ENCODE measurements at regions not wholly inside any gene's neighbourhood (a gene's known extent, or its start where the extent isn't known, plus 50 kb on each side); places are given as distances from the start of the nearest gene placed in this dataset.

DNA sequence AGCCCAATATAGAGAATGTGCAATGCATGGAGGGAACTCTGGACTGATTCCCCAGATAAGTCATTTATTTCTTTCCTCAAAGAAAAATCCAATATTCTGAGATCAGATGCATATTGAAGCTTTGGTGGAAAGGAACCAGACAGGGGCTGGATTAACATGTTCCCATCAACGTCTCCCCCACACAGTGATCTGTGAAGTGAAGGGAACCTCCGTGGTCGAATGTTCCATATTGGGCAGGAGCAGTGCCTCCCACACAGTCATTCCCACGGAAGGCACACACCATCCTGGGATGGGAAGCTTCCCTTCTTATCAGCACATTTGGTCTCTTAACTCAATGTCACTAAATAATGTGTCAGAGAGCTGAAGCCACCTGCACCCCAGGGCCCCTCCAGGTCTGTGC is 247.1 kb downstream of the BCL11B start:
- no peak overlapping the region for H3K9ac ChIP-seq (ENCODE audit: insufficient read length, low read depth)
- no peak overlapping the region for H3K4me3 ChIP-seq (ENCODE audit: insufficient read length, low read depth)
- no peaks in the 10 kb centered on the region for H3K27me3 ChIP-seq (ENCODE audit: insufficient read depth, insufficient read length)
- no peaks in the 10 kb centered on the region for H3K9me3 ChIP-seq (ENCODE audit: insufficient read depth, low read length)
- no peaks in the 10 kb centered on the region for H3K36me3 ChIP-seq (ENCODE audit: insufficient read depth, insufficient read length, low read length)
- H3K4me1 ChIP-seq (ENCODE audit: insufficient read depth, insufficient read length): no peaks in the 10 kb centered on the region
- no peak for DNase-seq (ENCODE audit: low read depth, low spot score)
- TF ChIP-seq ZNF274 (IDR thresholded peaks at IDR 0.05; ENCODE audit: low read depth, low read length) (no peak), SUZ12 (IDR thresholded peaks at IDR 0.05; ENCODE audit: extremely low read depth, insufficient read depth, insufficient read length) (no peak), YY1 (IDR thresholded peaks at IDR 0.05; ENCODE audit: insufficient read depth, insufficient read length) (no peak)

DNA sequence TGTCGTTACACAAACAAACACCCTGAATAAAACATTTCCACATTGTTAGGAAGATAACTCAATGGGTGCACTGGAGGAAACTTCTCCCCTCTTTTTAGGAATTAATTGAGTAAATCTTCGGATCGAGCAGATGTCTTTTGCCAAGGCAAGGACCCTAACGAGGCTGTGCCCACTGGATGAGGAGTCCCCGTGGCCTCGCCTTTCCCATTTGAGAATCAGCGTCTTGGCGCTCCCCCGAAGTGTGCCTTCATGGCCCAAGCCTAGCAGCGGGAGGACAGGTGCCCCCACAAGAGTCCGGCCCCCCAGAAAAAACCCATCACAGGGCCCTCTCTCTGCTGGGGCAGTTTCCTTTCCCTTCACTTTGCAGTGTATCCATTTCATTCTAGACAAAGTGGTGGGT is 246.6 kb downstream of the BCL11B start:
- Histone ChIP-seq H3K27me3 (ENCODE audit: insufficient read depth, insufficient read length) (no peaks in the 10 kb centered on the region), H3K9me3 (ENCODE audit: insufficient read depth, low read length) (no peaks in the 10 kb centered on the region), H3K4me3 (ENCODE audit: insufficient read length, low read depth) (no peak overlapping the region), H3K4me1 (ENCODE audit: insufficient read depth, insufficient read length) (peaks cover 2% of the 10 kb centered on the region), H3K36me3 (ENCODE audit: insufficient read depth, insufficient read length, low read length) (no peaks in the 10 kb centered on the region), H3K9ac (ENCODE audit: insufficient read length, low read depth) (no peak overlapping the region)
- DNase-seq (ENCODE audit: low read depth, low spot score): no peak
- no peak for TF ChIP-seq ZNF274 (IDR thresholded peaks at IDR 0.05; ENCODE audit: low read depth, low read length)
- TF ChIP-seq YY1 (IDR thresholded peaks at IDR 0.05; ENCODE audit: insufficient read depth, insufficient read length): no peak

DNA sequence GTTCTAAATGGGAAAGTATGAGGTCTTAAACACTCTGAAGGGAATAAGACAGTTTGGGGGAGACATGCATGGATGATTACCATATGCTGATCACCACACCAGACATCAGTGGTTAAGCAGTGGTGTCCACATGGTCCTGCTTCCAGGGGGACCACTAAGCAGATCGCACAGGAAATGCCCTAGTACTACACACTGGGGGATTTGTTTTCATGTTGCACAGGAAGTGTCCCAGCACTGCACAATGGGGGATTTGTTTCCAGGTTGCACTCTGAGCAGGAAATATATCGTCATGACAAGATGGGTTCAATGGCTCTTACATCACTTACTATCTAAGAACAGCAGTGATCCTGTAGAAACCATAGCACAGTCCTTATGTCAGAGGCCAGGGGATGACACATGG is 245.5 kb downstream of the BCL11B start:
- H3K36me3 ChIP-seq (ENCODE audit: insufficient read depth, insufficient read length, low read length): no peaks in the 10 kb centered on the region
- H3K9ac ChIP-seq (ENCODE audit: insufficient read length, low read depth): no peak overlapping the region
- peaks cover 2% of the 10 kb centered on the region for H3K4me1 ChIP-seq (ENCODE audit: insufficient read depth, insufficient read length)
- DNase-seq (ENCODE audit: low read depth, low spot score): no peak
- H3K4me3 ChIP-seq (ENCODE audit: insufficient read length, low read depth): no peak overlapping the region
- no peaks in the 10 kb centered on the region for H3K9me3 ChIP-seq (ENCODE audit: insufficient read depth, low read length)
- no peaks in the 10 kb centered on the region for H3K27me3 ChIP-seq (ENCODE audit: insufficient read depth, insufficient read length)
- TF ChIP-seq ZNF274 (IDR thresholded peaks at IDR 0.05; ENCODE audit: low read depth, low read length): no peak
- no peak for TF ChIP-seq YY1 (IDR thresholded peaks at IDR 0.05; ENCODE audit: insufficient read depth, insufficient read length)
- no peak for TF ChIP-seq SUZ12 (IDR thresholded peaks at IDR 0.05; ENCODE audit: extremely low read depth, insufficient read depth, insufficient read length)

DNA sequence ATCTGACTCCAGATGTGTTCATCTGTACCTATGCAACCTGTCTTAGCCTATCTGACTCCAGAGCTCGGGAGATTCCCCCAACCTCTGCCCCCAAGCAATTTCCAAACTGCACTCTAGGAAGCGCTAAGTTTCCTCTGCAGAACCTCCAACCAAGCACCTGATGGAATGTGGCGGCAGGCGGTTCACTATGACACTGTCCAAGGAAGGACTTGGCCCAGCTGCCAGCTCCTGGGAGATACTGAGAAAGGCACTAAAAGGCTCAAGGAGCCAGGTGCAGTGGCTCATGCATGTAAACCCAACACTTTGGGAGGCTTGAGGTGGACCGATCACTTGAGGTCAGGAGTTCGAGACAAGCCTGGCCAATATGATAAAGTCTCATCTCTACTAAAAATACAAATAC is 244.0 kb downstream of the BCL11B start:
- no peaks in the 10 kb centered on the region for H3K27me3 ChIP-seq (ENCODE audit: insufficient read depth, insufficient read length)
- no peaks in the 10 kb centered on the region; the same call in 1 of the 2 replicates for H3K9me3 ChIP-seq (ENCODE audit: insufficient read depth, low read length)
- no peak overlapping the region for H3K9ac ChIP-seq (ENCODE audit: insufficient read length, low read depth)
- DNase-seq (ENCODE audit: low read depth, low spot score): no peak
- no peak overlapping the region for H3K4me3 ChIP-seq (ENCODE audit: insufficient read length, low read depth)
- H3K36me3 ChIP-seq (ENCODE audit: insufficient read depth, insufficient read length, low read length): no peaks in the 10 kb centered on the region
- no peak for TF ChIP-seq YY1 (IDR thresholded peaks at IDR 0.05; ENCODE audit: insufficient read depth, insufficient read length)
- no peak for TF ChIP-seq ZNF274 (IDR thresholded peaks at IDR 0.05; ENCODE audit: low read depth, low read length)
- no peak for TF ChIP-seq SUZ12 (IDR thresholded peaks at IDR 0.05; ENCODE audit: extremely low read depth, insufficient read depth, insufficient read length)
- H3K4me1 ChIP-seq (ENCODE audit: insufficient read depth, insufficient read length): peaks cover 2% of the 10 kb centered on the region

DNA sequence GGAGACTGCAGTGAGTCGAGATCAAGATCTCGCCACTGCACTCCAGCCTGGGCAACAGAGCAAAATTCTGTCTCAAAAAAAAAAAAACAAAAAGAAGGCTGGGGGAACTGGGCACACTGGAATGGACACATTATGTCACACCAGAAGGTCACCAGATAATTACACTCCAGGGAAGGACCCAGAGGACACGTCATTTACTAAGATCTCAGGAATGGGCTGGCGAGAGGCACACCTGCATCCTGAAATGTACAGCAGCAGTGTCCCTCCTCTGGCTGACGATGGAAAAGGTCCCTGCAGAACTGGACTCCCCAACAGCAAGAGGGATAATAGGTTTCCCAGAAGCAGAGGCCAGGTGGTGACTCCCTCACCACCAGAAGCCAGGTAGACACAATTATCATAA is 243.5 kb downstream of the BCL11B start:
- no peaks in the 10 kb centered on the region for H3K27me3 ChIP-seq (ENCODE audit: insufficient read depth, insufficient read length)
- TF ChIP-seq SUZ12 (IDR thresholded peaks at IDR 0.05; ENCODE audit: extremely low read depth, insufficient read depth, insufficient read length) (no peak), ZNF274 (IDR thresholded peaks at IDR 0.05; ENCODE audit: low read depth, low read length) (no peak), YY1 (IDR thresholded peaks at IDR 0.05; ENCODE audit: insufficient read depth, insufficient read length) (no peak)
- no peak overlapping the region for H3K4me3 ChIP-seq (ENCODE audit: insufficient read length, low read depth)
- H3K4me1 ChIP-seq (ENCODE audit: insufficient read depth, insufficient read length): peaks cover 2% of the 10 kb centered on the region
- no peak overlapping the region for H3K9ac ChIP-seq (ENCODE audit: insufficient read length, low read depth)
- H3K9me3 ChIP-seq (ENCODE audit: insufficient read depth, low read length): no peaks in the 10 kb centered on the region; the same call in 1 of the 2 replicates
- DNase-seq (ENCODE audit: low read depth, low spot score): no peak
- no peaks in the 10 kb centered on the region for H3K36me3 ChIP-seq (ENCODE audit: insufficient read depth, insufficient read length, low read length)

DNA sequence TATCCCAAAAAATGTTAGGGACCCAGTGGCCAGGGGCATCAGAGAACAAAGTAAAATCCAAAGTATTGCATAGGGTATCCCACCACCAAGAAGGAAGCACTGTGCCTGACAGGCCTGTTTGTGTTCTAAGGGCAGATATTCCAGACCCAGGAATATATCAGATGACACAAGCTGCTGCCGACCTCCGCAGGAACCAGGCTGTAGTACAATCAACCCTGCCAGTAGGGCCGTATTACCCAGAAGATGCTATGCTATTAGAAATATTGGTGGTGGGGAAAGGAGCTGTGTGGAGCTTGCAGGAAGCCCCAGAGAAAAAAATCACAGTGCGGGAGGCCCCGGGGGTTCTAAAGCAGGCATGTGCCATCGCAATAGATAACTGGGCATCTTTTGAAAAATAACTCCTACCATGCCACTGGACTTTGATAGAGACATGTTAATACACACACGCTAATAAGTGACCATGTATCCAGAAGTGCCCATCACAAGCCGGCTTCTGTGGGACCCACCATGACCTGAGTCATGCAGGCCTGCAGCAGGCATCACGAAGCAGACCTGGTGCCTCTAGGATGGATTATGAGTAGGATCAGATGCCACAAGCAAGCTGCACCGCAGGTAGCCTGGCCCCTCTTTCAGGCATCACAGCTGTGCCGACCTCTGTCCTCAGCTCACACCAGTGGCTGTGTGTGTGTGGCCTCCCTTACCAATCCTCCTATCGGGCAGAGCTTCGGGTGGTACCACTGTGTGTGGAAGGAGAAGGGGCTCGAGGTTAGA is 242.7 kb downstream of the BCL11B start:
- no peak overlapping the region for H3K9ac ChIP-seq (ENCODE audit: insufficient read length, low read depth)
- TF ChIP-seq SUZ12 (IDR thresholded peaks at IDR 0.05; ENCODE audit: extremely low read depth, insufficient read depth, insufficient read length) (no peak), ZNF274 (IDR thresholded peaks at IDR 0.05; ENCODE audit: low read depth, low read length) (no peak), YY1 (IDR thresholded peaks at IDR 0.05; ENCODE audit: insufficient read depth, insufficient read length) (no peak)
- peaks cover 2% of the 10 kb centered on the region for H3K4me1 ChIP-seq (ENCODE audit: insufficient read depth, insufficient read length)
- H3K9me3 ChIP-seq (ENCODE audit: insufficient read depth, low read length): no peaks in the 10 kb centered on the region; the same call in 1 of the 2 replicates
- no peak overlapping the region for H3K4me3 ChIP-seq (ENCODE audit: insufficient read length, low read depth)
- no peaks in the 10 kb centered on the region for H3K36me3 ChIP-seq (ENCODE audit: insufficient read depth, insufficient read length, low read length)
- no peak for DNase-seq (ENCODE audit: low read depth, low spot score)
- H3K27me3 ChIP-seq (ENCODE audit: insufficient read depth, insufficient read length): no peaks in the 10 kb centered on the region

DNA sequence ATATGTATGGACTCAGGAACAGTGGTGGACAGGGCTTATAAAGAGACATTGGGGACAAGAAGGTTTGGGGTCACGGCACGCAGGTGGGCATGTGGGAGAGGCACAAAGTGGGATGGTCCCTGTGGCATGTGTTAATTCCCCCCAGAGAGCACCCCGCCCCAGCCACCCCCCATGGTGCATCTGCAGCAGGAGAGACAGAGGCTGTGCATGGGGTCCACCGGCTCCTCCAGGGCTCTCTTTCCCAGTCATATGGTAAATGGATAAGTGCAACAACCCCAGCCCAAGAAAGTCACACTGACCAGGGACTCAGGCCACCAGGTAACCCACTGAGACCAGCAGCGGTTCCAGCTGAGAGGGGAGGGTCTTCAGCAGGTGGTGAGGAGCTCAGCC is 242.1 kb downstream of the BCL11B start:
- Histone ChIP-seq H3K36me3 (ENCODE audit: insufficient read depth, insufficient read length, low read length) (no peaks in the 10 kb centered on the region), H3K9me3 (ENCODE audit: insufficient read depth, low read length) (no peaks in the 10 kb centered on the region; the same call in 1 of the 2 replicates), H3K9ac (ENCODE audit: insufficient read length, low read depth) (no peak overlapping the region), H3K4me1 (ENCODE audit: insufficient read depth, insufficient read length) (peaks cover 2% of the 10 kb centered on the region), H3K4me3 (ENCODE audit: insufficient read length, low read depth) (no peak overlapping the region), H3K27me3 (ENCODE audit: insufficient read depth, insufficient read length) (no peaks in the 10 kb centered on the region)
- TF ChIP-seq YY1 (IDR thresholded peaks at IDR 0.05; ENCODE audit: insufficient read depth, insufficient read length) (no peak), ZNF274 (IDR thresholded peaks at IDR 0.05; ENCODE audit: low read depth, low read length) (no peak), SUZ12 (IDR thresholded peaks at IDR 0.05; ENCODE audit: extremely low read depth, insufficient read depth, insufficient read length) (no peak)
- no peak for DNase-seq (ENCODE audit: low read depth, low spot score)
